T follicular helper cell (primary cell): ENCODE measurements at regions not wholly inside any gene's neighbourhood (a gene's known extent, or its start where the extent isn't known, plus 50 kb on each side); places are given as distances from the start of the nearest gene placed in this dataset.

Source experiments
- DNase-seq: peaks from one replicate; pipeline ENCODE4 v3.0.0-alpha.2; 2020; ENCODE audit warnings: low read depth

- DNase-seq, result no peak
These were observed 601.1 kb upstream of the PIK3C3 start for GRCh38 chr18:41353777-41354528.

- no peak for DNase-seq
These were observed 603.6 kb upstream of the PIK3C3 start for GRCh38 chr18:41351430-41351829.

- no peak for DNase-seq
These were observed 608.0 kb upstream of the PIK3C3 start for GRCh38 chr18:41347057-41347456.

DNA sequence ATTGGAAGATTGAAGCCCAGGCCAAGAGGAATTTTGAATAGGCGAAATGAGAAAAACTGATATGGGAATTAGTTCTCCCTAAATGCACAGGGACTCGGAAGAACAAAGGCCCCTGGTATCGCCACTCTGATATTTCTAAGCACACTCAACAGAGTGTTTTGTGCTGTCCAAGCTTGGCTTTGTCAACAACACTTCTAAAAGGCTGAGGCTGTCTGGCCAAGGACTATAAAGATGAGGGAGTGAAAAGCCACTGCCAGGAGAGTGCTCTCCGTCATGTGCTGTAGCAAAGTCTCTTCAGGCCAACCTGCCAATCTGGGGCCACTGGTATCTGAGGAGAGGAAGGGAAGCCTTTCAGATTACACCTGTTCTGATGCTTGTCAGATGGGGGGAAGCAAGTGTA is 611.2 kb upstream of the PIK3C3 start:
- DNase-seq, result no peak

DNA sequence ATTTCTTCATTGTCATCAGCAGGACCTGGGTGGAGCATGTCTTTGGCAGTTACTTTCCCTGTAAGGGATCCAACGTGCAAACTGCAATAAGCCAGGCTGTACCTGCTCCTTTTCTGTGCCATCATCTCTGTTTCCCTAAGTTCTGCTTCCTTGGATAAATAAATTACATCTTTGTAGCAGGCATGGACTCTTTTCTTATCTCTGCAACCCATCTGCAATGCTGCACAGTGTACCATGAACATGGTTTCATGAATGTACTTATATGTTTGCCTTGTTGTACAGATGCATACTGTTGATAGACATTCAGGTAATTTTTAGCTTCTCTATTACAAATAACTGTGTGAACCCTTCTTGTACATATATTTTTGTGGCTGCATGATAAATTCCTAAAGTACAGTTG is 616.7 kb upstream of the PIK3C3 start:
- DNase-seq, result no peak

DNA sequence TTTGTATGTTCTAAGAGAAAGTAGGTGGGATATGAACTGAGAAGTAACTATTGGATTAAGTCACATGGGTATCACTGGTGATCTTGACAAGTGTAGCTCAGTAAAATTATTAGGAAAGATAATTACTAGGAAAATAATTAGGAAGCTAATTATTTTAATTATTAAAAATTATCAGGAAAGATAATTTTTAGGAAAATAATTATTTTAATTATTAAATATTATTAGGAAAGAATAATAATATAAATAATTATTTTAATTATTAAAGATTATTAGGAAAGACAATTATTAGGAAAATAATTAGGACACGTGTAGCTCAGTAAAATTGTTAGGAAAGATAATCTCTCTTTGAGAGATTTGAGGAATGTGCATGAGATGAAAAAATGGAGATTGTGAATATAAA is 623.4 kb upstream of the PIK3C3 start:
- no peak for DNase-seq

- no peak for DNase-seq
These were observed 628.7 kb upstream of the PIK3C3 start for GRCh38 chr18:41326311-41326710.

GRCh38 chr18:41324934-41325333 is 630.1 kb upstream of the PIK3C3 start:
- DNase-seq, result no peak

DNA sequence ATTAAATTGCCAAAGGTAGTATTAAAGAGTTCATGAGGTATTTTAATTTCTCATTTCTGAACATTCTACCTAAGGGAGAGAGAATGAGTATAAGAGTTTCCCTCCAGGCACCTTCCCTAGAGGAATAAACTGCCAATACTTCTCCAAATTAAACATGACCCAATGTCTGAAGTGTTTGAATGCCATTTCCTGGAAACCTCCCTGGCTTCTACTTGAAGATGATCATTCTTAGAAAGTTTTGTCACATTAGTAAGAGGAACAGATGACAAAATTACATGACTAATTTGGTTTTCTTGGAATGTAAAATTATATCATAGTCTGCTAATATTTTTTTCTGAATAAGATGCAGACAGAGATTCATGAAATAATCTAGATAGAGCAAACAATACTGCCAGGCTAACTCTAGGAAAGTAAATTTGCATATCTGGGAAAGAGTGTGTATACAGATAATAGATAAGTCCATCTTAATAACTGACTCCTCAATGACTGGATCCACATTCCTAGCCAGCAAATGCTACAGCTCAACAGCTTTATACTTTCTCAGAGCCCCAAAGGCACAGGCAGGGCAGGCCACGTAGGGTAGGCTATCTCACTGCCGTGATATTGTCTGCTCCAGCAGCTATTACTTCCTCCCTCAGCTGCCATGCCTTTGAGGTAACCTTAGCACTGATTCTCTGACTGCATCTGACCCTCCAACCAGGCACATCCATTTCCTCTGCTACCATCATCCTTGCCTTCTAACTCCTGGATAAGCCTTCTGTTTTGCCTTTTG is 630.8 kb upstream of the PIK3C3 start:
- no peak for DNase-seq

GRCh38 chr18:41323044-41323443 is 632.0 kb upstream of the PIK3C3 start:
- no peak for DNase-seq

DNA sequence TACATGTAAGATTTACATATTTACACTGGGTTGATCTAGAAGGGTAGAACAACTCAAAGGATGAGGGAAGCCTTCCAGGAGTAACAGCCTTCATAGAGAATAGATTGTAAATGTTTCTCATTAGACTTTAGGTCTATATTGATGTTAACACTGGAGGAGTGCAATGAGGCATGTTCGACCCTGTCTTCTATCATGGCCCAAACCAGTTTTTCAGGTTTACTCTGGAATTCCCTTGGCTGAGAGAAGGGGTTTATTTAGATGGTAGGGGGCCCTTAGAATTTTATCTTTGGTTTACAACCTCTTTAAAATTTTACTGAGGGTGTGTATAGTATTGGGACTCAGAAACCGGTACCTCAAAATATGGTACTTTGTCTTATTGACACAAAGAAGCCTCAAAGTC is 634.9 kb upstream of the PIK3C3 start:
- no peak for DNase-seq

GRCh38 chr18:41315134-41315533 is 639.9 kb upstream of the PIK3C3 start:
- DNase-seq, result no peak

- DNase-seq, result no peak
These were observed 643.2 kb upstream of the PIK3C3 start for GRCh38 chr18:41311571-41312547.

GRCh38 chr18:41297740-41298139 is 657.3 kb upstream of the PIK3C3 start:
- no peak for DNase-seq

- DNase-seq, result no peak
These were observed 685.7 kb upstream of the PIK3C3 start for GRCh38 chr18:41269294-41269693.

DNA sequence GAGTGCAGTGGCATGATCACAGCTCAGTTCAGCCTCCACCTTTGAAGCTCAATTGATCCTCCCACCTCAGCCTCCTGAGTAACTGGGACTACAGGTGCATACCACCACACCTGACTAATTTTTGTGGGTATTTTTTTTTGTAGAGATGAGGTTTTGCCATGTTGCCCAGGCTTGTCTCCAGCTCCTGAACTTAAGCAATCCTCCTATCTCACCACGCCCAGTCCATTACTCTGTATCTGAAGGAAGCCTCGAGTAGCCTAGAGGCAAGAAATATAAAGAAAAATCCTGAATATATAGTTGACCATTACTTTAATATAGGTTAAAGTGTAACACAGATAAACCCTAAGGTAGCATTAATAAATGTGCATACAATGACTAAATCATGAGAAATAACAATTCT is 686.8 kb upstream of the PIK3C3 start:
- DNase-seq, result no peak

- no peak for DNase-seq
These were observed 688.4 kb upstream of the PIK3C3 start for GRCh38 chr18:41266616-41267015.

- DNase-seq, result no peak
These were observed 688.8 kb upstream of the PIK3C3 start for GRCh38 chr18:41266204-41266603.

DNA sequence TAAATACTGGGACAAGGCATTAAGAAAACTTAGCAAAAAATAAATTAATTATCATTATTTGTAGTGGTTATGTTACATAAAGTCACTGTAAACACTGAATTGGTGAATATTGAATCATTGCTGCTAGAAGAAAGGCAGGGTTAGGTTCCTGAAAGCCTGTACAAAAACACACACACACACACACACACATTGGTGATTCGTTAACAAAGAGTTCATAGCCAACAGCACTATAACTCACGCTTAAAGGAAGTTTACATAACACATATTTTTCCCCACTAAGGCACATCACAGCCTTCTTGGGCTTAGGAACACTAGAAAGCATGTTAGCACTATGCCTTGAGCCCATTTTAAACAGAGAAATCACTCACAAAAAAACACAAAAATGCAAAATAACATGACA is 690.0 kb upstream of the PIK3C3 start:
- no peak for DNase-seq

DNA sequence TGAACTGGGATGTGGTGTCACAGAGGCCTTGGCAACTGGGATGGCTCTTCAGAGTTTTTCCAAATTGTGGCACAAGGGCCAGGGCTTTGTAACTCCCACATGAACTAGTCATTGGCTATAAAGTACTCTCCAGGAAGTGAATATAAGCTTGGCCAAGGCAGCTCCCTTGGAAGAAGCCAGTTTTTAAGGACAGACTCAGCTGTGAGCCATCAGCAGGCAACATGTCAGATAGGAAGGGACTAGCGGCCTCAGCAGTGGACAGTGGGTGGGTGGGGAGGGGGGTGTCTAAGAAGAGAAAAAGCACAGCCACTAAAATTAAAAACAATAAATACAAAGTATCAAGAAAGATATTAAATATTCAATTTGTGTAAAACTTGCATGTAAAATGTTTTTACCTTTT is 691.1 kb upstream of the PIK3C3 start:
- DNase-seq, result no peak

DNA sequence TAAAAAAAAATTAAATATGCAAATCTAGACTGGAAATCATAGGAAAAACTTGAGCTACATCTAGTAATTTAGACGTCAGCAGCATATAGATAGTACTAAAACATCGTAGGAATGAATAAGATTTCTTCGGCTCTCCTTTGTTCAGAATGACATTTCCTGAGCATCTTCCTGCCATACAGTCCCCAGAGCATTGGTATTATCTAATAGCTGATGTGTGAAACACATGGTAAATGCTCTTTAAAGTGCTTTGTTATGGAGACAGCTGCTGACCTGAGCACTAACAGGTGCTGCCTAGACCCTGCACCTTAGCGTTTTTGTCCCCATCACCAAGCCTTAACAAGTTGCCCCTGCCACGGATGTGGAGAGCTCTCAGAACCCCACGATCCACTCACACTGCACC is 692.3 kb upstream of the PIK3C3 start:
- DNase-seq, result no peak

- no peak for DNase-seq
These were observed 710.4 kb upstream of the PIK3C3 start for GRCh38 chr18:41244591-41245037.
